ENCODE measurements at regions not wholly inside any gene's neighbourhood (a gene's known extent, or its start where the extent isn't known, plus 50 kb on each side); places are given as distances from the start of the nearest gene placed in this dataset.

DNA sequence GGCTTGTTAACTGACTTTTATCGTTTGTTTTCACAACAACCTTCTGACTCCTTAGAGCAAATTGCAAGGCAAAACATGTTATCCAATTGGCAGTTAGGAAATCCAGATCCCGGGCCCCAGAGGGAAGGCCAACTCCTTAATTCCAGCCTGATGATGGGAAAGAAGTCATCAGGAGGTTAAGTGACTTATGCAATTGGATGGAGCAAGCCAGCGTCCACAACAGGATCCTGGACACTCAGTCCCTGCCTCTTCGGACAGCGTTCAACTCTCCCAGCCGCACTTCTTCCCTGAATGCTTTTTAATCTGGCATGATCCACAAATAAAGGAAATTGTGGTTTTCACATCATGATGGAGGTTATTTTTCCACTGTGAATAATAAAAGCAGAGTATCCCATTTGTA, 310.1 kb downstream of the RAB28 start:
- TF ChIP-seq, protein P1, sequence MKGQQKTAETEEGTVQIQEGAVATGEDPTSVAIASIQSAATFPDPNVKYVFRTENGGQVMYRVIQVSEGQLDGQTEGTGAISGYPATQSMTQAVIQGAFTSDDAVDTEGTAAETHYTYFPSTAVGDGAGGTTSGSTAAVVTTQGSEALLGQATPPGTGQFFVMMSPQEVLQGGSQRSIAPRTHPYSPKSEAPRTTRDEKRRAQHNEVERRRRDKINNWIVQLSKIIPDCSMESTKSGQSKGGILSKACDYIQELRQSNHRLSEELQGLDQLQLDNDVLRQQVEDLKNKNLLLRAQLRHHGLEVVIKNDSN (CRISPR knock-in tag; IDR thresholded peaks at IDR 0.05), result no peak
- TF ChIP-seq, protein P2, sequence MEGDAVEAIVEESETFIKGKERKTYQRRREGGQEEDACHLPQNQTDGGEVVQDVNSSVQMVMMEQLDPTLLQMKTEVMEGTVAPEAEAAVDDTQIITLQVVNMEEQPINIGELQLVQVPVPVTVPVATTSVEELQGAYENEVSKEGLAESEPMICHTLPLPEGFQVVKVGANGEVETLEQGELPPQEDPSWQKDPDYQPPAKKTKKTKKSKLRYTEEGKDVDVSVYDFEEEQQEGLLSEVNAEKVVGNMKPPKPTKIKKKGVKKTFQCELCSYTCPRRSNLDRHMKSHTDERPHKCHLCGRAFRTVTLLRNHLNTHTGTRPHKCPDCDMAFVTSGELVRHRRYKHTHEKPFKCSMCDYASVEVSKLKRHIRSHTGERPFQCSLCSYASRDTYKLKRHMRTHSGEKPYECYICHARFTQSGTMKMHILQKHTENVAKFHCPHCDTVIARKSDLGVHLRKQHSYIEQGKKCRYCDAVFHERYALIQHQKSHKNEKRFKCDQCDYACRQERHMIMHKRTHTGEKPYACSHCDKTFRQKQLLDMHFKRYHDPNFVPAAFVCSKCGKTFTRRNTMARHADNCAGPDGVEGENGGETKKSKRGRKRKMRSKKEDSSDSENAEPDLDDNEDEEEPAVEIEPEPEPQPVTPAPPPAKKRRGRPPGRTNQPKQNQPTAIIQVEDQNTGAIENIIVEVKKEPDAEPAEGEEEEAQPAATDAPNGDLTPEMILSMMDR (IDR thresholded peaks at IDR 0.05), result no peak
- TF ChIP-seq NFATC4 (CRISPR knock-in tag; IDR thresholded peaks at IDR 0.05), result no peak
- TF ChIP-seq, protein P3, sequence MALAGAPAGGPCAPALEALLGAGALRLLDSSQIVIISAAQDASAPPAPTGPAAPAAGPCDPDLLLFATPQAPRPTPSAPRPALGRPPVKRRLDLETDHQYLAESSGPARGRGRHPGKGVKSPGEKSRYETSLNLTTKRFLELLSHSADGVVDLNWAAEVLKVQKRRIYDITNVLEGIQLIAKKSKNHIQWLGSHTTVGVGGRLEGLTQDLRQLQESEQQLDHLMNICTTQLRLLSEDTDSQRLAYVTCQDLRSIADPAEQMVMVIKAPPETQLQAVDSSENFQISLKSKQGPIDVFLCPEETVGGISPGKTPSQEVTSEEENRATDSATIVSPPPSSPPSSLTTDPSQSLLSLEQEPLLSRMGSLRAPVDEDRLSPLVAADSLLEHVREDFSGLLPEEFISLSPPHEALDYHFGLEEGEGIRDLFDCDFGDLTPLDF (CRISPR knock-in tag; IDR thresholded peaks at IDR 0.05), result no peak
- TF ChIP-seq, protein P4, sequence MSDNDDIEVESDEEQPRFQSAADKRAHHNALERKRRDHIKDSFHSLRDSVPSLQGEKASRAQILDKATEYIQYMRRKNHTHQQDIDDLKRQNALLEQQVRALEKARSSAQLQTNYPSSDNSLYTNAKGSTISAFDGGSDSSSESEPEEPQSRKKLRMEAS (CRISPR knock-in tag; IDR thresholded peaks at IDR 0.05), result no peak
- no peak for TF ChIP-seq SP1 (CRISPR knock-in tag; conservative IDR thresholded peaks at IDR 0.05)
- TF ChIP-seq MXD4 (CRISPR knock-in tag; IDR thresholded peaks at IDR 0.05; ENCODE audit: borderline replicate concordance), result no peak
- no peak for TF ChIP-seq GRHL2 (CRISPR knock-in tag; IDR thresholded peaks at IDR 0.05; ENCODE audit: insufficient replicate concordance, severe bottlenecking)
- TF ChIP-seq, protein P5, sequence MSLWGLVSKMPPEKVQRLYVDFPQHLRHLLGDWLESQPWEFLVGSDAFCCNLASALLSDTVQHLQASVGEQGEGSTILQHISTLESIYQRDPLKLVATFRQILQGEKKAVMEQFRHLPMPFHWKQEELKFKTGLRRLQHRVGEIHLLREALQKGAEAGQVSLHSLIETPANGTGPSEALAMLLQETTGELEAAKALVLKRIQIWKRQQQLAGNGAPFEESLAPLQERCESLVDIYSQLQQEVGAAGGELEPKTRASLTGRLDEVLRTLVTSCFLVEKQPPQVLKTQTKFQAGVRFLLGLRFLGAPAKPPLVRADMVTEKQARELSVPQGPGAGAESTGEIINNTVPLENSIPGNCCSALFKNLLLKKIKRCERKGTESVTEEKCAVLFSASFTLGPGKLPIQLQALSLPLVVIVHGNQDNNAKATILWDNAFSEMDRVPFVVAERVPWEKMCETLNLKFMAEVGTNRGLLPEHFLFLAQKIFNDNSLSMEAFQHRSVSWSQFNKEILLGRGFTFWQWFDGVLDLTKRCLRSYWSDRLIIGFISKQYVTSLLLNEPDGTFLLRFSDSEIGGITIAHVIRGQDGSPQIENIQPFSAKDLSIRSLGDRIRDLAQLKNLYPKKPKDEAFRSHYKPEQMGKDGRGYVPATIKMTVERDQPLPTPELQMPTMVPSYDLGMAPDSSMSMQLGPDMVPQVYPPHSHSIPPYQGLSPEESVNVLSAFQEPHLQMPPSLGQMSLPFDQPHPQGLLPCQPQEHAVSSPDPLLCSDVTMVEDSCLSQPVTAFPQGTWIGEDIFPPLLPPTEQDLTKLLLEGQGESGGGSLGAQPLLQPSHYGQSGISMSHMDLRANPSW (CRISPR knock-in tag; conservative IDR thresholded peaks at IDR 0.05; ENCODE audit: low read depth), result no peak
- no peak for TF ChIP-seq CBFB (CRISPR knock-in tag; IDR thresholded peaks at IDR 0.05; ENCODE audit: low read depth)
